Activated naive CD8-positive, alpha-beta T cell treated with anti-CD3 and anti-CD28 coated beads, Interleukin-2, amount 10 ng/mL, durations not matched to agents 7 days and 5 days (primary cell): ENCODE measurements at regions not wholly inside any gene's neighbourhood (a gene's known extent, or its start where the extent isn't known, plus 50 kb on each side); places are given as distances from the start of the nearest gene placed in this dataset. TPM values are rescaled to one million over a fixed set of nuclear protein-coding genes. Genes with fewer than 3 reads are reported as not detected.

Source experiments
- ATAC-seq: fragments of 150-1000 bp; cut with Tn5 transposase; one replicate; pipeline ENCODE4 v1.10.0; 2021; ENCODE audit warnings: low read depth, moderate library complexity
- POLR2A ChIA-PET: fragments of 350-600 bp; sonication (Branson Sonifier 250); formaldehyde crosslinking; loops from one replicate; lab custom pipeline; 2021; ENCODE audit warnings: antibody characterized with exemption; lab: Charles Lee
- DNase-seq: peaks from one replicate; pipeline ENCODE4 v3.0.0; 2021
- H3K27ac Mint-ChIP-seq: one replicate; pipeline ENCODE4 v1.8.0; 2022; ENCODE audit warnings: mild to moderate bottlenecking, mixed read lengths
- H3K27me3 Mint-ChIP-seq: one replicate; pipeline ENCODE4 v1.8.0; 2022; ENCODE audit warnings: mild to moderate bottlenecking, moderate library complexity, mixed read lengths
- H3K36me3 Mint-ChIP-seq: one replicate; pipeline ENCODE4 v1.8.0; 2021; ENCODE audit warnings: mild to moderate bottlenecking, mixed read lengths
- H3K4me1 Mint-ChIP-seq: one replicate; pipeline ENCODE4 v1.8.0; 2021; ENCODE audit warnings: mixed read lengths
- H3K4me3 Mint-ChIP-seq: one replicate; pipeline ENCODE4 v1.8.0; 2022; ENCODE audit warnings: mild to moderate bottlenecking, moderate library complexity, mixed read lengths
- H3K9me3 Mint-ChIP-seq: one replicate; pipeline ENCODE4 v1.8.0; 2021; ENCODE audit warnings: mixed read lengths
- microRNA-seq: library from miRNA; unstranded; fragments of <30 nt; microRNA quantifications from one replicate; pipeline ENCODE4 v1.2.0, GENCODE V29; 2022

- POLR2A ChIA-PET = interaction anchor here (0.6 to 1.3 kb wide), 2 partner anchors 9 to 271 kb away, joined by 4 to 6 read pairs; no protein-coding TSS in a partner anchor
- H3K4me3 Mint-ChIP-seq = no peak overlapping the region
Observed at GRCh38 chr16:85563034-85563433, 50.1 kb upstream of the GSE1 start.

More at GRCh38 chr16:85563034-85563433, 50.1 kb upstream of the GSE1 start:
- H3K27me3 Mint-ChIP-seq = no peaks in the 10 kb centered on the region
- H3K27ac Mint-ChIP-seq = no peak overlapping the region
- H3K9me3 Mint-ChIP-seq = no peaks in the 10 kb centered on the region
- no peak for ATAC-seq
- H3K4me1 Mint-ChIP-seq = peaks cover 38% of the 10 kb centered on the region
- peaks cover 9% of the 10 kb centered on the region for H3K36me3 Mint-ChIP-seq
- no peak for DNase-seq

Small RNAs in the stretch of these regions (microRNA-seq; reads per million reads assigned to microRNA genes)
- not detected for gene MIR5093
